ENCODE measurements at regions not wholly inside any gene's neighbourhood (a gene's known extent, or its start where the extent isn't known, plus 50 kb on each side); places are given as distances from the start of the nearest gene placed in this dataset.

DNA sequence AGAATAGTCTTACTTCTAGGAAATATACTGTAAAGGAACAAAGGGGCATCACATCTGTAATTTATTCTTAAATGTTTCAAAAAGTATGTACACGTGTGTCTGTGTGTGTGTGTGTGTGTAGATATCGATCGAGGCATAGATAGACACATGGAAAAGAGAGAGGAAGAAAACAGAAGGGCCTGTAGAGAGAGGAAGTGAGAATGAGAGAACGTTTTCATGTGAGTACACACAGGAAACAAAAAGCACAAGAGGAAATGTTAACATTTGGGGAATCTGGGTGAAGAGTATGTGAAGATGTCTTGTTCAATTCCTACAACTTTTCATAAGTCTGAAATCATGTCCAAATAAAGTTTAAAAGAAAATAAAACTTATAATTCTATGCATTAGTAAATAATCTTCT lies 286.5 kb upstream of the SORCS1 start:
- H3K4me3 ChIP-seq (ENCODE audit: low read depth, low read length) = no peak overlapping the region

DNA sequence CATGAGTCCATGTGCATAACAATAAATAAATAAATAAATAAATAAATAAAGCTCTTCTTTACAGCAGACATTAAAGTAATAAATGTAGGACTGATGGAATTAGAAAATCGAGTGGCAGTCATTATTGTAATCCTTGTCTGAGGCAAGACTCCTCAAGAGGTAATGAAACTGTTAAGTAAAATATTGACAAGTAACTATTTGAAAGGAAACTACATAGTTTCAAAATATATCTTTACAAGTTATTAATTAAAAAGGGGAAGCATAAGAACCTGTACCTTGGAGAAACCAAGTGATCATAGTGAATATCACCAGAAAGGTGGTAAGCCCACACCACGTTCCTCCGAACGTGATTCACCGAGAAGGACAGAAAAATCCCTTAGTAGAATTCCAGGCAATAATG lies 285.6 kb upstream of the SORCS1 start:
- H3K4me3 ChIP-seq (ENCODE audit: low read depth, low read length) = no peak overlapping the region

DNA sequence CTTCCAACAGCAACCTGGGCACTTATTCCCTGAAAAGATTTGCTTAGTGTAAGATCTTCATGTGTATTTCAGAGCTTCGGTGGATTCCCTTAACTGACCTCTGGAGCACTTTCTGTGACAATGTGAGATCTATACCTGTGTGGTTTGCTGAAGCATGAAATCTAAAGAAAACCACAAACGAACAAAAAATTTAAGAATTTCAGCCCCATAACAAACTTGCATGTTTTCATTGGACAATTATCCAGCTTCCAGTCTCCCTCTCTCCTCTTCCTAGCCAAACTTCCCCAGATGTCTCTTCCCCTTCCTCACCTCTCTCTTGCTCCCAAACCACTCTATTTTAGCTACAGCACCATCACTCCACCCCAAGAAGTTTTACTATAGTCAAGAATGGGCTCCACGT lies 279.9 kb upstream of the SORCS1 start:
- no peak overlapping the region for H3K4me3 ChIP-seq (ENCODE audit: low read depth, low read length)

DNA sequence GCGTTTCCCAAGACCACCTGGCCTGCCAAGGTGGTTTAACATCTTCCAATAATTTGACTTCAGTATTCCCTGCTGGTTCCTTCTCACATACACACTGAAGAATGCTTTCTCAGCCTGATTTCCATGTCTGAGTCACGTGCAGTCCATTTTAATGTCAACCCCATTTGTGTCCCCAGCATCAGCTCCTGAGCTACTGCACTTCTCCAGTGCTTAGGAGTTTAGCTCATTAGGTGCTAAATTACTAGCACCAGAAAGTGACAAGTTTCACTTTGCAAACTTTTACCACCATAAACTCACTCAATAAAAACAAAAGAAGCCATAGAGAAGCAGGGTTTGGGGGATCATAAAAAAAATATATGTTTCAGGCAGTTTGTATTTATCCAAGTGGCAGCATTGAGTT lies 279.3 kb upstream of the SORCS1 start:
- no peak overlapping the region for H3K4me3 ChIP-seq (ENCODE audit: low read depth, low read length)

DNA sequence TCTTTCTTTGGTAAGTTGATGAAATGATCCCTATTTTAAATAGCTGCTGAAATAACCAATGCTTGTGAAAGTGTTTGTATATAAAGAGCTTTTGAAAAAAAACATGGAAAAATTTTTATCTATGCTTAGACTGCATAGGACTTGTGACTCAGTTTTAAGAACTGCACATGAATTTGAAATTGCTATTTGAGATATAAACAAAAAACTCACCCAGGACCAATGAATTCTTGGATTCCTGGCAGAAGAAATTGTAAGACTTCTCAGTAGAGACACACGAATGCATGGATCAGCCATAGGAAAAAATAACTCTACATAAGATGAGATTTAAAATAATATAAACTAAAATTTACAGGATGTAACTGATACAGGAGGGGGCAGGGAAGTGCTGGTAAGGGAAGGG lies 278.8 kb upstream of the SORCS1 start:
- no peak overlapping the region for H3K4me3 ChIP-seq (ENCODE audit: low read depth, low read length)

DNA sequence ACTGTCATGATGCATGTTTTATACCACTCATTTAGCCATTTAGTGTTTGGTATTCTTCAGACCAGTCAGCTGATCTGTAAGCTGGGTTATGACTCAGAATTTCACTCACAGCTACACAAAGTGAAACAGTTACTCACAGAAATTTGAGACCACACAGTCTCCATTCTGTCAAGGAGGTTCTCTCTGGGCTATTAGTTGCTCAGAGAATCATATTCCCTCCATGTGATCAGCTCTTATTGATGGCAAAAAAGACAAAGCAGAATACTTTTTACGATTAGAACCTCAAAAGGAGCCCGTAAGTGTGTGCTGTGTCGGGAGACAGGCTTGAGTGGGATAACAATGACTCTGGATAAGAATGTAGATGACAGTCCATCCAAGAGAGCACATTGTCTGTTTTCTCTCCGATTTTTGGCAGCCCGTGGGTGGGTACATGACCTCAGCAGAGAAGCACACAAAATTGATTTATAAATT lies 277.6 kb upstream of the SORCS1 start:
- no peak overlapping the region for H3K4me3 ChIP-seq (ENCODE audit: low read depth, low read length)

DNA sequence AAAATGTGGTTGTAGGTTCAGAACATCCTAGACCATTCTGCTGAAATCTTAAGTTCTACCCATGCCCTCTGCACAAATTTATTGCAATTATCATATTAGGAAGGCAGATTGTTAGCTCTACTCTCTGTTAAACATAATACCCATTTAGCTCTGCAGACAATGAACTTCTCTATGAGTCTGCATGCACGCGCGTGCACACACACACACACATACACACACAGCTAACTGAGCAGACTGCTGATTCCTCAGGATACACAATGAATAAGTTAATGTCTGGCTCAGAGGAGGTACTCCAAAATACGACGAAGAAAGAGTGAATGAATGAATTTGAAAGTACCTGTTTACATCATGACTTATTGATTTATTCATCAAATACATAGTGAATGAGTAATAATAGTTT lies 276.2 kb upstream of the SORCS1 start:
- no peak overlapping the region for H3K4me3 ChIP-seq (ENCODE audit: low read depth, low read length)

DNA sequence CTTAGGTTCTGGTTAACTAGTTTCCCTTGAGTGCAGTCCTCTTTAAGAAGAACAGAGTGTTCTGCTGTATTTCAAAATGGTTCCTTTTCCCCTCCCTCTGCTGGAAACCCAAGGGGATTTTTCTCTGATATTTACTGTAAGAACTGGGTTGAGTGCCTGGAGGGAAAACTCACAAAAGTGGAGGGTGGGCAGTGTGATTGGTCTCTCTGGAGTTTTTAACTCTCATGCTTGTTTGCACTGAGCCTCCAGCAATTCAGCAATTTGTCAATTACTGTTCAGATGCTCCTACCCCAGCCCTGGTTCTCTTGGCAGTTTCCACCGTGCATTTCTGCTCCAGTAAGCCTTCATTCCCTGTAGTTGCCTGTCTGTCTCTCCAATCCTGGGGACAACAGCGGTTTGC lies 273.4 kb upstream of the SORCS1 start:
- no peak overlapping the region for H3K4me3 ChIP-seq (ENCODE audit: low read depth, low read length)

DNA sequence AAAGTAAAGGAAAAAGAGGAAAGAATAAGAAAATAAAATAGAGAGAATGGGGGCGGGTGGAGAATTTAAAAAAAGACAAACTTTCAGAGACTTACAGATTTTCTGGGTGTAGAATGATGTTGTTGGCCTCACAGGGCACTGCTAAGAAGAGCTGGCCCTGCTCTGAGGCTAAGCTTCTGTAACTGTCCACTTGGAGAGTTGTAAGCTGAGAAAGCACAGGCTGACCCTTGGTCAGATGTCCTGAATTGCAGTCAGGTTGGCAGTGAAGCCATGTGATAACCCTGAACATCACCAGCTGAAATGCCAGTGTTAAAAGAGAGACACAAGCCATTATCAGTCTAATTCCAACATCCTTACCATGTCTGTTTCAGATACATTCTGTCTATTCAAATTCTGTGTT lies 272.1 kb upstream of the SORCS1 start:
- H3K4me3 ChIP-seq (ENCODE audit: low read depth, low read length) = no peak overlapping the region

DNA sequence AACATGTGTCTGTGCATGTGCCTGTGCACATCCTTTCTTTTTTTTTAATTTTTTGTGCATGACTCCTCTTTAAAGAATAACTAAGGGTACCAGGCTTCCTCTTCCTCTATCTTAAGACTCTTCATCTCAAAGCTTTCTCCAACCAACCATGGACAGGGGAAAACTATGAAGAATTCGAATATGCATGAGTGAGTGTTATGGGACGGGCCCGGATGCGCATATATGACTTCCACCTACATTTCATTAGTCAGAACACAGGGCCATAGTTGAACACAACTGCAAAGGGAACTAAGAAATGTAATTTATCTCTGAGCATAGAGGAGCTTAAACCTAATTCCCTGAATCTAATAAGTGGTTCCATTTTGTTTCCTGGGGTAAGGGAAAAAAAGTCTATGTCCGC lies 270.3 kb upstream of the SORCS1 start:
- no peak overlapping the region for H3K4me3 ChIP-seq (ENCODE audit: low read depth, low read length)

DNA sequence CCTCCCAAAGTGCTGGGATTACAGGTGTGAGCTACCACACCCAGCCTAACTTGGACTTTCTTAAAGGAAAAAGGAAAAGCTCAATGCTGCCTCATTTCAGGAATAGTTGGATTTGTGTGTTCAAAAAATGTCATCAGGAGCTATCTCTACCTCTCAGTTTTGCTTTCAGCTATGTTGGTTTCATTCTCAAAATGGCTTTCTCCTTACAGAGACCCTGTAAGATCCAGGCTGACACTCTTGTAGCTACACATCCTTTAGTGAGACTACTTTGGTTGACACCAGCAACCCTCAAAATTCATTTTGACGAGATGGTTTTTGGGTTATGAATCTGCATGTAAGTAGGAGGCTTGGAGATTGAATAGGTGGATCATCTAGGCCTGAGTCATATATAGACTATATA lies 269.7 kb upstream of the SORCS1 start:
- no peak overlapping the region for H3K4me3 ChIP-seq (ENCODE audit: low read depth, low read length)

DNA sequence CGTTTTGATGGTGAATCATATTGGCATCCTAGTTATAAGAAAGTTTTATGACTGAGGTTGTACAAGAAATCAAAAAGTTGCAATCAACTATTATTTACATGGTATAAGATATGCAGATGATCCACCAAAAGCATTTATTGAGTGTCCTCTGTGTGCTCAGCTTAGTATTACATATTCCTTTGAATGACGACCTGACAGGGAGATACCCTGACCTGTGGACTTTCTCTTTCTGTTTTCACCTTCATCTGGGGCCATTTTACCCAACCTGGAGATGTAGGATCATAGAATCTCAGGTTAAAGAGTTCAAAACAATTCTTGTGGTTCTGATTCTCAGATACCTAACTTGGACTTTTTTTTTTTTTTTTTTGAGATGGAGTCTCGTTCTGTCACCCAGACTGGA lies 269.1 kb upstream of the SORCS1 start:
- H3K4me3 ChIP-seq (ENCODE audit: low read depth, low read length) = no peak overlapping the region

DNA sequence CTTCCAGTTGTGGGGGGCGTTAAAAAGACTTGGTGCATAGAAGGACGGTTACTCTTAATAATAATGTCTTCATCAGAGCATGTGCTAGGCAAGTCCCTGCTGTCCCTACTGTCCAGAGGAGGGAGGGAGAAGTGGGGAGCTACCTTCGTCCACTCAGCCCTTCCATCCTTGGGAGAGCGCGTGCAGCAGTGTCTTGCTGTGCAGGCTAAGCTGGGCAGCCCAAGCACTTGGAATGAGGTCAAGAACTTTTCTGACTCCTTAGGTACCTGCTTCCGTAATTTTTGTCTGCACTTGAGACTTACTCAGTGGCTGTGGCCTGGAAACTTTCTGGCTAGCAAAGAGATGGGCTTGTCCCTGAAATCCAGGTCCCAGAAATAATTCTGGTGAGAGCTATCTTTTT lies 265.9 kb upstream of the SORCS1 start:
- no peak overlapping the region for H3K4me3 ChIP-seq (ENCODE audit: low read depth, low read length)

DNA sequence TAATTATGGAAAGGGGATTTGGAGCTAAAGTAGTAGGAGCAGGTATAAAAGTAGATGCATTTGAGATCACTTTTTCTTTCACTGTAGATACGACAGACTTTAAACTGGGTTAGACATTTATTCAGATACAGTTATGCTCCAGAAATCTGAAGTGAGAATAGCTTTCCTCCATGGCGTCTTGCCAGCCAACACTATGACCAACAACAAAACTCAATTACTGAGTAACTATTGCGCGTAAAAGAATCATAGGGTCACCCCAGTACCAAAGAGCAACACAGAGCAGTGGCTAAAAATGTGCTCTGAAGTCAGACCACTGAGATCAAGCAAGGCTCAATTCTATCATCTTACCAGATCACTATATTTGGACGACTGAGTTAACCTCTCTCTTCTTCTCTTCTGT lies 262.5 kb upstream of the SORCS1 start:
- H3K4me3 ChIP-seq (ENCODE audit: low read depth, low read length) = no peak overlapping the region

DNA sequence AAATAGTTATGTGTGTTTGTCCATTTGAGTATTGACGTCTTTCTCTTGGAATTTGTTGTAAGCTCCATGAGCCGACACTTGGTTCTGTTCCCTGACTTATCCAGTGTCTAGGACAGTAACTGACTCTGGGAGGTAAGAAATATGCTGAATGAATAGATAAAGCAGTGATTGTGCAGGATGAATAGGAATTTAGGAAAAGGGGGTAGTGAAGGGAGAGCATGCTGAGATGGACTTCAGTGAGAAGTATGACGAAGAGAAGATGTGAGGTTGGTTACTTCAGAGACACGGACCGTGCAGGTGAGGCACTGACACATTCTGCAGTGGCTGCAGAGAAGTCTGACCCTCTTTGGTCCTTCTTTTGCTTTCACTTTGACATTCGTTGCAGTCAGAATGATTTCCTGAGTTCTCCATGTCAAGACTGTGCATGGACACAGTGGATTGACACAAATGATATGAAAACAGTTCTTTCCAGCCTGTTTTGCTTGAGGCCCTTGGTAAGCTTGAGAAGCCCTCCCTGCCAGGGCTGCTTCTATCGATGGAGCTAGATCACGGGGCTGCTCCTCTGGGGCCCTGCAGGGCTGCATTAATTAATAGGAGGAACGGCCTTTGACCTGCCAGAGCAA lies 261.5 kb upstream of the SORCS1 start:
- H3K4me3 ChIP-seq (ENCODE audit: low read depth, low read length) = no peak overlapping the region

DNA sequence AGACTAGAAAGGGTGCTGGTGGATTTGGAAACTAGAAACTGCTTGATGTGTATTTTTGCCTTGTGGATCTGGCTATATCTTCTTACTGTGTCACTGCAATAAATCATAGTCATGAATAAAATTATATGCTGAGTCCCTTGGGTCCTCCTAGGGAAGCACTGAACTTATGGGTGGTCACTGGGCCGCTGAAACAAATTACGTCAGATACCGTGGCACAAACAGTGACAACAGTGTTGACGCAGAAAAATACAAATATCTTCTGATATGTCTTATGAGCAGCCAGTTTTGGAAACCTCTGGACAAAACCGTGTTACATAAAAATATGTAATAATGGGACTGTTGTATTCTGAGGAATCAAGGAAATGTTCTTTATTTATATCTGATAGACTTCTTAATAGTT lies 260.1 kb upstream of the SORCS1 start:
- no peak overlapping the region for H3K4me3 ChIP-seq (ENCODE audit: low read depth, low read length)

DNA sequence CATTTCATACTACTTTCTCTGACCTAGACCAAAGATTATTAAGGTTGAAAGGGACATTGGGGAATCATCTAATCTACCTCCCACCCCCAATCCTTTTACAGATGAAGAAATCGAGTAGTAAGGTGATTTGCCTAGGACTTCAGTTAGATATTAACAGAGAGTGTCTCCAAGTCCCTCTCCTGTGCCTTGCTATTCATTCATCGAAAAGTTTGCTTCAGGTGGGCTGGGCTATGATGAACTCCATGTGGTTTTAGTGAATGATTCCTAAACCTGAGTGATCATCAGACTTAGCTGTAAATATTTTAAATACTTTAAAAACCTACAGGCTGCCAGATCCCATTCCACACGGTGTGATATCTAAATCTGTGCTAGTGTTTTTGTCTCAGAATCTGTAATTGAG lies 259.4 kb upstream of the SORCS1 start:
- H3K4me3 ChIP-seq (ENCODE audit: low read depth, low read length) = no peak overlapping the region

DNA sequence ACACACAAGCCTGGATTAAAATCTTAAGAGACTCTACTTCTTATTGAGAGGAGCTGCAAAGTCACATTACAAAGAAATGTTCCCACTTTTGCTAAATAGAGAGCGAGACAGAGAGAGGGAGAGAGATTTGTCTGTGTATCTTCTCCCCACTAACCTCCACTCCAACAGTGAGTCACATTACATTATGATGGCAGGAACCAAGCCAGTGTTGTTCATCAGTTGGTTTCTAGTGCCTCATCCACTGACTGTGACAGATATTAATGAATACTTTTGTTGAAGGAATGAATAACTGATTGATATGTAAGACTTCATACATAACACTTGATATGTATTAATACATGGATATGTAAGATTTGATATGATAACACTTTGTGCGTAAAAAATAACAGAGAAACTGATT lies 258.2 kb upstream of the SORCS1 start:
- no peak overlapping the region for H3K4me3 ChIP-seq (ENCODE audit: low read depth, low read length)

DNA sequence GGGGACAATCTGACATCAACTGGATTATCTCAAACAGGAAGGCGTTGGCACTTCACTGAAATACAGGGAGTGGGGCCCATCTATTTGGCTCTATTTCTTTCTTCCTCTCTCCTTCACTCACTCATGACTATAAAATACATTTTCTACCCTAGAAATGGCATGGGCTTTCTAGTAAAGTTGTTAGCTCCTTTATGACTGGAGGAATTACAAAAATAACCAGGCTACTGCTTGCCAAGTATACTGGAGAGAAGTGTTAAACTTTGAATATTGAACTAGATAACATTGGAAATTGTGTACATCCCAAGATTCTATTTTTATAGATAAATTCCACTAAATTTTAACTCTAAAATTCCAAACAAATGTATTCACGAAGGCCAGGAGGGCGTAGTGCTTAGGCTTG lies 255.7 kb upstream of the SORCS1 start:
- H3K4me3 ChIP-seq (ENCODE audit: low read depth, low read length) = no peak overlapping the region

DNA sequence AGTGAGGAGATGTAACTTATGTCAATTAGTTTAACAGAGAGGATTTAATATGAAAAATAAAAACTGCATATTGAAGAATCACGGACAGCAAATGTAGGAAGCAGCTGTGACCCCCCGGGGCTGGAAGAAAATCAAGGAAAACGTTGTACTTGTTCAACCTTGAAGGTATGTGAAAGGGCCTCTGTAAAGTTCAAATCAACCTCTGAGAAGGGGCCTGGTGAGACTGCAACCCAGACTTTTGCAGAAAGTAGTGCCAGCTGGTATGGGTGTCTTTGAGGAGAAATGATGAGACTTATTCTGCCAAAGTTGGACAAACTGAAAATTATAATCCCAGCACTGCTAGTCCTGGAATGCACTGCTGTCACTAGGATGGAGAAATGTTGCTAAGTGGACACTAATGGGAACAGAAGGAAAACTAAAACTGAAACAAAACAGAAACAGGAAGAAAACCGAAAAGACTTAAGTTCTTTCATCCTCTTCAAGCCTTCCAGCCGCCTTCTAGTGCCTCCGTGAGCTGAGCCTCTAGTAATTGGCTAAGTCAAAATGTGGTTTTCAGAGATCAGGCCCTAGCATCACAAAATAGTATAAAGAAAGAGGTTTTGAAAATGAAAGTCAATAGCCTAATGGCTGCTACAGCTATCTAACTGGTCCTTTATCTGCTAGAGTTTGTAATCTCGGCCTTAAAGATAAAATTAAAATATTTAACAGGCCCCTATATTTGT lies 253.7 kb upstream of the SORCS1 start:
- no peak overlapping the region for H3K4me3 ChIP-seq (ENCODE audit: low read depth, low read length)

DNA sequence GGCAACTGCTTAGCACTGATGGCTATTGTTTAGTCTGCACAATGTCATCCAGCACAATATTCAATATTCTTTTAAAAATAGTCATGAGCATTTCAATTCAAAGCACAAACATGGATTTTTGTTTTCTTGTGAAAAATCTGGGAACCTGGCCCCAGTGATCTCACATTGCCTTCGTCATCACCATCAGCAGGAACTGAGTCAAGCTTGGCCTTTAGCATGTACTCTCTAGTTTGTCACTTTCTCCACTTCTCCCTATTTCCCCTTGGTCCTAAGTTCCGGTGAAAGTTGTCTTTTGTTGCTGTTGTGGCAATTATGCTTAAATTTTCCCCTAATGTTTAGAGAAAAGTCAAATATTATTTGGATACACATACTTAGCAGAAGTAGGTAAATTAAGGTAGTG lies 252.9 kb upstream of the SORCS1 start:
- no peak overlapping the region for H3K4me3 ChIP-seq (ENCODE audit: low read depth, low read length)

DNA sequence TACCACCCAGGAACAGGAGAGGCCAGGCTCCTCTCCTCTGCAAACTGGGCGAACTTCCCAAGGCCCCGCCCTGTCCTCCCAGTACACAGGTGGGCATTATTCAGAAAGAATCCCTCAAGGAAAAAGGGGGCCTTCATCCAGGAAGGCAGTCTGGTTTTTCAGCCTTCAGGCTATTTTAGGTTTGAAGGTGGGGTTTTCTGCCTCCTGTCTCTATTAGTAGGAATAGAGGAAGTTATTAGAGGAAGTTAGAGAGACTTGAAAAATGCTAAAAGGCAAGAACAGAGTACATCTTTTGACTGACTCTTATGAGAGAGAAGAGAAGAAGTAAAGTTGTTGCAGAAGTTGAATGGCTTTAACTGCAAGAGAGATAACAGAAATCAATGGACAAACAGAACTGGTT lies 250.9 kb upstream of the SORCS1 start:
- no peak overlapping the region for H3K4me3 ChIP-seq (ENCODE audit: low read depth, low read length)

DNA sequence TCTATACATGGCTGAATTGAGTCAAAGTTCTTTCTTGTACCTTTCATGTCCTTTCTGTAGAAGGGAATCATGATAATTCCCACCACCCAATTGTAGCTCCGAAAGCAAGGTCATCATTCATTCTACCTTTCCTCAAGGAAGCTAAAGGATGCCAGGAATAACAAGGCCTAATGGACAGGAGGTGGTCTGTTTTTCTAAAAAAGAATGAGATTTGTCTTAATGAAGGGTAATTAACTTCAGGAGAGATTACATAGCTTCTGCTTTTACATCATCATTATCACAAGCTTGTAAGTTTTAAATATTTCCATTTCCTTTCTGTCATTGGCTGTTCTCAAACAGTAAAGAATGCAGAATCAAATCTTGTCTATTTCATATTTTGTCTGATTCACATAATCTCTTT lies 249.5 kb upstream of the SORCS1 start:
- no peak overlapping the region for H3K4me3 ChIP-seq (ENCODE audit: low read depth, low read length)

All from iPS-11a (cell line).